GM18858 (cell line): ENCODE measurements at regions not wholly inside any gene's neighbourhood (a gene's known extent, or its start where the extent isn't known, plus 50 kb on each side); places are given as distances from the start of the nearest gene placed in this dataset.

Source experiments
- ATAC-seq: cut with Tn5 transposase; IDR thresholded peaks from one replicate; pipeline ENCODE4 v1.9.1; 2021; ENCODE audit not compliant: unreplicated experiment

DNA sequence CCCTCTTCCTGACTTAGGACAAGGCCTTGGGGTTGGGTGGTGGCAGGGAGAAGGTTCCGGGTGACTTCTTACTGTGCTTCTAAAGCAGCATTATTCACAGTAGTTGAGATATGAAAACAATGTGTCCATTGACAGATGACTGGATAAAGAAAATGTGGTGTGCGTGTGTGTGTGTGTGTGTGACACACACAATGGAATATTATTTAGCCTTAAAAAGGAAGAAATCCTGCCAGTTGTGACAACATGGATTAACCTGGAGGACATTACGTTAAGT lies 128.1 kb upstream of the RASGRP1 start:
- no peak for ATAC-seq

DNA sequence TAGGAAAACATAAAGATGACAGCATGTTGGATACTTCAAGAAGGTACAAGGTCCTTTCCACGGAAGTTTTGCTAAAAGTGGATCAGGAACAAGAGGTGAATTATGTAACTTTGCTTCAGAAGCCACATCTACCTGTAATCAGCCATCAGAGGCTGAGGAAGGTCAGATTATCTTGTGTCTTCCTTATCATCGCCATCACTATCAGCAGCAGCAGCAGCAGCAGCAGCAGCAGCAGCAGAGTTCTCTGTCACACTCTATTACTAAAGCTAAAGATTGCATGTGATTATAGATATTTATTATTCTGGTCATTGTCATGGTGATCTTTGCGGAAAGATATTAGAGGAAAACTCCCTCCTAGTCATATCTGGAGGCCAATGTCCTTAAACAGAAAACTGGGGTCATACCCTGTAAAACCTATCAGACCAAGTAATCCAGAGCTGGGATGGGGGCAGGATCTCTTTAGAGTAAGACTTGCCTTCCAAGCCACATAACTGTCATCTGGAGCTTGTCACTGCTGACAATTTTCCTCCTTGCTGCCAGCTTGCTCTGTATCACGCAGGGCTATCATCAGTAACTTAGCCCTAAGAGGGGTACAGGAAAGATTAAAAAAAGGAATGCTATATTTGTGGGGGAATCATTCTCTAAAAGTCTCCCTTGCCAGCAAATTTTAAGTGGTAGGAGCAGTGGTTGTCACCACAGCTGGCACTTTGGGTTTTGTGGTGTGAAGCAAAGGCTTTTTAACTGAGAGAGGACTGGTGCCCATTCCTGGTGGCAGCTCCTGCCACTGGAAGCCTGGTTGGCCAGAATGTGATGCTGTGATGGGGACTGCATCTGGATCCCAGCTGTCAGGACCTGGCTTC lies 130.9 kb upstream of the RASGRP1 start:
- ATAC-seq, result no peak

DNA sequence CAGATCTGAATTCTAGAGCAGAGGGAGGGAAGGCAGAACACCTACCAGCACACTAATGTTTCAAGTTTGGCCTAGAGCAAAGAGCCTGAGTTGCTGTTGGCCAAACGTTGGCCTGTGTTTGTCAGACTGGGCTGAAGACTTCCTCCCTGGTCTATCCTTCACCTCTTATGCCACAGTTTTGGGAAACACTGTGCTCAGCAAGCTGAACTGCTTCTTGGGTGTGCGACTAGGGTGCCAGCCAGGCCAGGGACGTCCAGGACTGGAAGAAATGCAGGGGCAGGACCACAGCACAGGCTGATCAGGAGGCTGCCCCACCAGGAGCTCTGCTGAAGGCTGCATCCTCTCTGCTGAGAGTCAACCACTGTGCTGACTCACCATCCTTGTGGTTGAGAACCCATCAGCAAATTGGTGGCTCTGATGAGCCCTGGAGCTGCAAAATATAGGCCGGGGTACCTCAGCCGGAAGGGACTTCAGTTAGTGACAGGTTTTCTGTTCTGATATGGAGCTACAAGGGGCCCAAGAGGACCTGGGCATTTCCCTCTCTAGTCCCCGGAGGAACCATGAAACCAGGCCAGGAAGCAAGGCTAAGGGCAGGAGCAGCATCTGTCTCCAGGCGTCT lies 131.6 kb upstream of the RASGRP1 start:
- ATAC-seq, result no peak

DNA sequence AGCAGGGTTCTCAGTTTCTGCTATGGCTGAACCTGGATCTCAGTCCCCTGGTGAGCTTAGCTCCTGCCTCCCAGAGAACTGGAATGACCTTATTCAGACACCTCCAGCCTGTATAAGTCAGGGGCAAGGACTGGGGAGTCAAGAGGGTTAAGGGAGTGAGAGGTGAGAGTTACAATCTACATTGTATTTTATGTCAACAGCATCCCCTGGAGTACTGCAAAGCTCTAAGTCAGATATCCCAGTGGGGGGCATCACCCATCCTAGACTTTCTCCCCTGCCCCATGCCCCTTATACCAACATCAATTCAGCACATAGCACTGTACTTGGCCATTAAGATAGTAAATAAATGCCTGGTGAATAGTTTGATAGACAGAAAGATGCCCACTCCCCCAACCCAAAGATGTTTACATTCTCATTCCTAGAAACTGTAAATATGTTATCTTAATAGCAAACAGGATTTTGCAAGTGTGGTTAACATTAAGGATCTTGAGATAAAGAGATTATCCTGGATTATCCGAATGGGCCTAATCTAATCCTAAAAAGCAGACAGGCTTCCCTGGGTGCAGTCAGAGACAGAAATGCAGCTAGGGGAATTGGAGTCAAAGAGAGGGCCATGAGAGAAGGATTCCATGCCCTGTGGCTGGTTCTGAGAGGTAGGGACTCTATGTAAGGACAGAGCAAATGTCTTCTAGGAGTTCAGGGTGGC lies 132.3 kb upstream of the RASGRP1 start:
- no peak for ATAC-seq

DNA sequence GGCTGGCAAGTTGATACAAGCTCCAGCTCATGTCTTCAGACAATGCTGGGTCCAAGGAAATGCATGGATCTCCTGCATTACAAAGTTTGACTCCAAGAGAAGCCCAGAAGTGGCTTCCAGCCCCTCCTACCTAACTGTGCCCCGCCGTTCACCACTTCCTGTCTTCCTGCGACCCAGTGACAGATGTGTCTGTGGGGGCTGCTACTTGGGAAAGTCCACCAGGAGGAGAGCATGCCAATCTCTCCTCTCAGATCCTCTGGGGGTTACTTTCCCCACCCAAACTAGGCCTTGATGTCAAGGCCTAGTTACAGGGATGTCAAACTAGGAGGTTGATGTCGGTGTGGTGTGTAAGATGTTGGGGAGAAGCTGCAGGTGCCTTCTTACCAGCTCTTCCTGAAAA lies 133.6 kb upstream of the RASGRP1 start:
- ATAC-seq, result no peak

DNA sequence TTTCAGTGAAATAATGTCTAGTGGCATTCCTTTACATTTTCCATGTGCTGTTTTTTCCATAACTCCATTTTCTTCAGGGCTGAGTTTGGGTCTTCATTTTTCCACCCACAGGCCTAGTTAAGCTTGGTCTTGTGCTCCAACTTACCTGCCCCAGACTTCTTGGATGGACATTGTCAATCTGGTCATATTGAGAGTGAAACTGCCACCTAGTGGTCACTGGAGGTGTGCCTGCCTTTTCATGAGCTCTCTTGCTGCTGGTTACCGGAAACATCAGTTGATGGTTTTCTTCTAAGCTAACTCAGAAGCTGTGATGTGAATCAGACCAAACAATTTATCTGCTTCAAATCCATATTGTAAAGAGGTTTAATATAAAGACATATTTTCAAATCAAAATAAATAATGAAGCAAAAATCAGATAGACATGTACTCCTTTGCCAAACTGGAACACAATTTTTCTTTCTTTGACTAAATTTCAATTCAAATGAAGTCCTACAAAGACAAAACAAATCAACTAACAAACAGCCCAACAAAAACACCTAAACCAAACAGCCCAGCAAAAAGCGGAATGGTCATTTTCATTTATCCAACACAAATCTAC lies 135.1 kb upstream of the RASGRP1 start:
- ATAC-seq, result peak; percentile 60

DNA sequence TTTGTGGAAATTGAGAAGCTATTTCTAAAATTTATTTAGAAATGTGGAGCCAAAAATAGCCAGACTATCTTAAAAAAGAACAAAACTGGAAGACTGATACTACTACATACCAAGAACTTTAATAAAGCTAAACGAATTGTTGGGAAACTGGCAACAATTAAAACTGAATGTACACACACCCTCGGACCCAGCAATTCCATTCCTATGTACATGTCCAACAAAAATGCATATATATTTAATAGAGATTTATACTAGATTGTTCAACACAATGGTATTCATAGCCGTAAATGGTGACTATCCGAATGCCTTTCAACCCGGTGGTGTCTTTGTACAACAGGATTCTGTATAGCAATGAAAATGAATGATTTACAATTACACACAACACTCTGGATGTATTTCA lies 136.5 kb upstream of the RASGRP1 start:
- ATAC-seq, result no peak

DNA sequence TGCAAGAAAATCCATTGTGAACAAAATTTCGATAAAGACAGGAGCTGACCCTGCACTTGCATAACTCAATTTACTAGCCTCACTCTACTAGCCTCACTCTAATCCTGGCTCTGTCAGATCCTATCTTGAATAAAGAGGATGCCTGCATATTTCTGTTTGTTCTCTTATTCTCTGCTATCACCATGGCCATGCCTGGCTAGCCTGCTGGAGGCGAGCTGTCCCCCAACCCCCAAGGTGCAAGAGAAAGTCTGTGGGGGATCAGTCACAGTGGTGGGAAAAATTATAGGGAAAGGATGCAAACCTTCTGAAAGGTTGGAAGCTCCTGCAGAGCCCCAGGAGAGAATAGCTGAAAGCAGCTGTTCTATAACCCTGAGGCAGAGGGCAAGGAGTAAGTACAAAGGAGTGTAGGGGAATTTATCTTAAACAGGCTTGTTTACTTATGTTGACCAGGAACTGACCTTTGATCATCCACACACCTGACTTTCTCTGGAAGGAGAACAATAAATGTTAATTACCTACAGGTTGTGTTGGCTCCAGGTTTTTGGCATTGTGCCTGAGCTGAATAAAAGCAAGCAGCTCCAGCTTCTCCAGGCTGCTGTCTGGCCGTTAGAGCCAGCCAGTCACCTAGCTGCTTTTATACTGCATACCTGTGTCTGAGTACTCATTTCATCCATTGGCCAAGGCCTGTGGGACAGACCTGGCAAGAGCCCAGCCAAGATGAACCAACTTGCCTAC lies 137.7 kb upstream of the RASGRP1 start:
- ATAC-seq, result no peak

DNA sequence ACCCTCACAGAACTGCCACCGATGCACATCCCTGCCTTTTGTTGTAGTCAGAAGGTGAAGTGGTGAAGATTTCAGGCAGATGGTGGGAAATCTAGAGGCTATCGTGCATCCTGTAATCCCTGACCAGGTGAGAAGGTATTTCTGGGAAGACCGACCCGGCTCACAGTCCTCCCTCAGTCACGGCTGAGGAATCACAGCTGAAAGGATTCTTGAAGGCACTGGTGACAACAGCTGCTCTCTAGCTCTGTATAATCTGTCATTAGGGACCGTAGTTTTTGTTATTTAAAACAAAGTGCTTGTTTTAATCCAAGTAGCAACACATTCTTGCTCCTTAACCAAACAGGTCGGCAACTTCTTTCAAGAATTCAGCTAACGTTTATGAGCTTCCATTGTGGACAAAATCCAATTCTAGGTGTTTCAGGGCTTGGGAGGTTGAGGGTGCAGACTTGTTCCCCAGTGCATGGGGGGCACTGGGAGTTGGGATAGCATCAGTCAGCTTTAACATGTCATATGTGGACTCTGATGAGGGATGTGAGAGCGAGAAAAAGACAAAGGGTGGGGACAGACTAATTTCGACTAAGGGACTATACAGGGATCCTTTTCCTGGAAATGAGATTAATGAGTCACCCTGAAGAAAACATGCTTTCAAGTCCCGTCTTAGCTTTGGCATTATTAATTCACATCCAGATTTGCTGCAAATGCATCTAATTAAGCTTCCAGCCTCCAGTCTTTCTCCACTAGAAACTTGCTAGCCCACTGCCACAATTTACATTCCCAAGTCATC lies 141.0 kb upstream of the RASGRP1 start:
- ATAC-seq, result no peak

DNA sequence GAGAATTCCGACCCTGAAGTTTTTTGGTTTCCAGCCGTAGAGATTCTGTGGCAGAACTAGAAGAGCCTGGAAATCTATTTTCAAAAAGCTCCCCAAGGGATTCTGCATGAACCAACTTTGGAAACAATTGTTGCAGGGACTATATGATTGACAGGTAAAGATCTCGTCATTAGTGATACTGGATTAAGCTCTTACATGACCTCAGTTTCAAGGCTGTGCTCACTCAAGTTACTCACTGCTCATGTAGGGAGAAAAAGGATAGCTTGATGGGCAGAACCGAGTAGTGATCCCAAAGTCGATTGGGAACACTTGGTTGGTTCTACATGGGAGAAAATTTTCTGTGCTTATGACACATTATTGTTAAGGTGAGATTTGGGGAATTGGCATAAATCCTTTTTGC lies 142.3 kb upstream of the RASGRP1 start:
- ATAC-seq, result no peak

DNA sequence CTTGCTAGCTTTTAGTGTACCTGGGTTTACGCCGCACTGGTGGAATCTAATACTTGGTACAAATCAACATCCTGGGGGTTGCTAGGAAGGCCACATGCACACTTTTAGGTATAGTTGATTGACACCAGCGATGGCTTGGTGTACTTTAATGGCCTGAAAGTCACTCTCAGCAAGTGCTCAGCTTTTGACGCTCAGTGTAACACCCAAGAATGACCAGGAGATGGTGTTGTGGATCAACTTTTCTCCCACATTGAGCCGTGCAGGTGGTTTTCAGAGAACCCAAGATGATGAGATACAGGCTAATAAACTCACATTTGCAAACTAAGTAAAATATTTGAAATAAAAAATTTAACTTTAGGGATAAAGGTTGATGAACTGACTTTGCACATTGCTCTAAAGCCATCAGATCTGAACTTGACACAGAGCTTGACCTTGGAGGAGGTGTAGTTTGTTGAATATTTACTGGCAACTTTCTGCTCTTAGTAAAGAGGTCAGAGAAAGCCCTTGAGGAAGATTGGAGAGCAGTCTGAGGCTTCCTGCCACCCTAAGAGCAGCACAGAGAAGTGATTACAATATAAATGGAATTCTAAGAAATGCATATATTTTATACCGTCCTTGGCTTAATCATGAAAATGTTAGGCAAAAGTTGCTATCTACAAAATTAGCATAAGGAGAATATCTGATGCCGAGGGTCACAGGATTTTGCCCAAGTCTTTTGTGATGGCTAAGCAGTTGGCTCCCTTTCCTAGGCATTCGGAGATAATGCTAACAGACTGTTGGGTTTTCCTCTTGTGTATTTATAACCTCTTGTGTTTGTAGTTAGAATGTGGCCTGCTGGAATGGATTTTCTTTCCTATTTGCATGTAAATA lies 143.4 kb upstream of the RASGRP1 start:
- peak; percentile 91 for ATAC-seq

DNA sequence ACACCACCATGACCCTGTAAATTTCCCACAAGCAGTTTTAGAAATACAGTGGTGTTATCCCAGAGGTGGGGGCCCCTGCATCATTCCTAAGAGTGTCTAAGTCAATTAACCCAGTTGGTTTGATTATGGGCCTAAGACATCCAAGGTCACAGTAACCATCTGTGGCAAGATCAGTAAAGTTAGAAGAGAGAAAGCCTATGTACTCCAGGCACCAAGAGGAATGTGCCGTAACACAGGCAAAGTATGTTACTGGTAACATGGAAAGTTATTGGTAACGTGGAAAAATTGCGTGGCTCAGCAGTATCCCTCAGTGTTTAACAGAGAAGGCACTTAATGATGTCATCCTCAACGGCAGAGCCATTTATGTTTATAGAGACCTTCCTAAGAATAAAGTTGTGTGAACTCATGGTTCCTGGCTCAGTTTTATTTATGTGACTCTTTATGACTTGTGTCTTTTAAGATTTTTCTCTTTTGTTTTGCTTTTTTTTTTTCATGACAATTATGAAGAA lies 144.1 kb upstream of the RASGRP1 start:
- ATAC-seq, result no peak

DNA sequence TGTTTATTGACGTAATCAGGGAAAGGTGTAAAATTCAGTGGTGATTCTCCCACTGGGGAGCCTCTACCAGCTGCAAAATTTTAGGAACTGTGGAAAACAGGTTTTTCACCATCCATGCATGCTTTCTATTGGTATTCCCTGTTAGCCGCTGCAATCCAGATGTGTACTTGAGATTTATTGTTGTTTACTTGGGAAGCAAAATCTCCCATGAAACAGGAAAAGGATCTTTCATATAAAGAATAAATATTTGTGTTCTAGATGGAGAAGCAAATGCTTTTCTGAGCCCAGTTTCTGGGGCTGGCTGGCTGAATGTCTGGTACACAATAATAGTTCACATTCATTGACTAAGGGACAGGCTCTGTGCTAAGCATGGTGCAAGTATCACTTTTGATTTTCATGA lies 144.6 kb upstream of the RASGRP1 start:
- no peak for ATAC-seq

DNA sequence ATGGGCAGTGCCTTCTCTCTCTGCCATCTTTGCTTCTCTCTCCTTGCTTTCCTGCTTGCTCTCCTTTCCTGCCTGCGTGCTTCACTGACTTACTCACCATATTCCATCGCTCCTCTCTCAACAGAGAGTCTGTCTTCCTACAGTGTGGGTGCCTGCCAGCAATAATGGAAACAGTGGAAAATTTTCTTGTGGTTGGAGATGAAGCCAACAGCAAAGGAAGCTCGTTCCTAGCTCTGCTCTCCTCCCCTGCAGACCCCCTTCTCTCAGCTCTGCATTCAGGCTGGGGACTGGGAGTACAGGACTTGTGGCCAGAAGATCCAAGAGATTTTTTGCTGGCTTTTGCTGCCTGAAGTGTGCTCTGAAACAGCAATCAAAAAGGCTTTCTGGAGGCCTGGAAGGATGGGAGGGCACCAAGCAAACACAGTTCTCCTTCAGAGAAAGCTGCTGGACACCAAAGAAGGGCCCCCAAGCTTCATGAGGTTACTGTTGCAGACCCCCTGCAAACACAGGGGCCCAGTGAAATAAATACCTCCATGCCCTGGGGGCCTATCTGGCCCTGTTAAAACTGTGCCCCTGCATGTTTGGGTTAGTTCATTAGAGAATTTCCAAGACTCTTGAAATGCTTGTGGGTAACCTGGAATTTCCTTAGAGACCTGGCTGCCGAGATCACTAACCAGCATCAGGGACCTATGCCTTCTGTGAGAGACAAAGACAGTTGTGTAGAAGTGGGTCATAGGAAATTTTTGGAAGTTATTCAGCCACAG lies 149.9 kb upstream of the RASGRP1 start:
- ATAC-seq, result no peak

DNA sequence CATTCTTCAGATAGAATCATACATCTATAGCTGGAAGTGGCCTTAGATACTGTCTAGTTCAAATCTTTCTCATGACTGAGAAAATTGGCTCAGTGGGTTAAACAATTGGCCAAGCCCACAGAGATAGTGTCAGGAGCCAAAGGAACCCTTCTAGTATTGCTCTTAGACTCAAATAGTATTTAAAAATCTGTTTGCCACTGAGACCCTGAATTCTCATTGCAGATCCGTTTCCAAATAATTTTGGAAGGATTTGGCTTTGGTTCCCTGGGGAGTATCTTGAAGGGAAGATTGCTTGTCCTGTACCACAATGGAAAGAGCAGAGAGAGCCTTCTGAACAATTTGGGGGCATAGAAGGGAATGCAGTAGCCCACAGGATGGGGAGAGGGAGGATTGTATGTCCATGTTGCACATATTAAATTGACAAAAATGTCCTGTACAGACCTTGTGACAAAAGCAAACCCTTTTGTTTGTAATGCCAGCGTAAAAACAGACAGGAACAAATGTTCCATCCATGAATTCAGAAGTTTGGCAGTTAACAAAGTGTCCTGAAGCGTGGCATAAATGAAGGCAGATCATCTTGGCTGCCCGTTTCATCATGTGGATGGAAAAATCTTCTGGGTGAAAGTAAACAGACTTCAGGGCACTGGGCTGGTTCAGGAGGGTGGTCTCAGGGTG lies 156.4 kb upstream of the RASGRP1 start:
- no peak for ATAC-seq

DNA sequence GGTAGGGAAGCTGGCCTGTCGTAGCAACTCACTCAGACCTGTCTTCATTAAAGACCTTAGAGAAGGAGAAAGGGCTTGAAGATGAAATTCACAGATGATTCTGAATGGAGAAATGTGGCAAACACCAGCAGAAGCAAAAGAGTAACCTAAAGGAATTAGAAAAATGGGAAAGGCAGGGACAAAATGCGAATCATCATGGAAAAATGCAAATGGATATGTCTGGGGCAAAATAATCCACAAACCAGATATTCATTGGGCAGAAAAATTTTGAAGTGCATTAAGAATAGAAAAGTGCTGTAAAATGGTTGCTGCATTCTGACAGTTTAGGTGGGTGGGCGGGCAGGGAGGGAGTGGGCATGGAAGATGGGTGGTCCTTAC lies 156.9 kb upstream of the RASGRP1 start:
- ATAC-seq, result no peak

DNA sequence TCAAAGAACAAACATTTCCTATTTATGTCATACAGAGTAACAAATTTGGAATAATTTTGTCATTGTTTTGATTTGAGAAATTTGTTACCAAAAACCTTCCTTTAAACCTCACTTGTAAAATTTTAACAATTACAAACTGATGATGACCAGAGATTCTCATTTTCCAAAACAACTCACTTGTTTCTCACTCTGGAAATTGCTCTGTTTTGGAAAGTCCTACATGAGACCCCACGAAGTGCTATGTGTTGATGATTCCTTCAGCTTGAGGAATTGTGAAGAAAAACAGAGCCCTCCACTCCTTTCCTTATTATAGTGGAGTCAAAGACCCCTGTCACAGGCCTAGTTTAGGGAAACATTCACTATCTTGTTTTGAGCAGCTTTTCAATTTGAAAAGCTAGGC lies 157.6 kb upstream of the RASGRP1 start:
- no peak for ATAC-seq

DNA sequence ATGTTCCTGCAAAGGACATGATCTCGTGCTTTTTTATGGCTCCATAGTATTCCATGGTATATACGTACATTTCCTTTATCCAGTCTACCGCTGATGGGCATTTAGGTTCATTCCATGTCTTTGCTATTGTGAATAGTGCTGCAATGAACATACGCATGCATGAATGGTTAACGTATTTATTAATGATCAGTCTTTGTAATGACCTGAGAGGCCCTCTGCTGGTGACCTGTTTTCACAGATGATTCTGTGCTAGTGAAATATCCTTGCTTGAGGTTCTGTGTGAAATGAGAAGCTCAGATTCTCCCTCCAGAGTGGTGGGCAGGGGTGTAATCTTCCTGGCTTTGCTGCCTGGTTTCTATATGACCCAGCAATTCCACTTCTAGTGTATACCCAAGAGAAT lies 160.2 kb upstream of the RASGRP1 start:
- ATAC-seq, result no peak
